HG02852 (cell line): ENCODE measurements at regions not wholly inside any gene's neighbourhood (a gene's known extent, or its start where the extent isn't known, plus 50 kb on each side); places are given as distances from the start of the nearest gene placed in this dataset.
"Not testable (repeated sequence)": the region's sequence is repeated elsewhere in the genome, so short reads cannot be mapped to it uniquely, and the experiment has no call there.

ENCODE experiments used
- ATAC-seq: cut with Tn5 transposase; IDR thresholded peaks from one replicate; pipeline ENCODE4 v1.9.1; 2021; ENCODE audit warnings: mild to moderate bottlenecking, moderate library complexity; ENCODE audit not compliant: unreplicated experiment

- no peak for ATAC-seq
Observed at GRCh38 chr5:71904852-71905251, 185.8 kb downstream of the CARTPT start.

DNA sequence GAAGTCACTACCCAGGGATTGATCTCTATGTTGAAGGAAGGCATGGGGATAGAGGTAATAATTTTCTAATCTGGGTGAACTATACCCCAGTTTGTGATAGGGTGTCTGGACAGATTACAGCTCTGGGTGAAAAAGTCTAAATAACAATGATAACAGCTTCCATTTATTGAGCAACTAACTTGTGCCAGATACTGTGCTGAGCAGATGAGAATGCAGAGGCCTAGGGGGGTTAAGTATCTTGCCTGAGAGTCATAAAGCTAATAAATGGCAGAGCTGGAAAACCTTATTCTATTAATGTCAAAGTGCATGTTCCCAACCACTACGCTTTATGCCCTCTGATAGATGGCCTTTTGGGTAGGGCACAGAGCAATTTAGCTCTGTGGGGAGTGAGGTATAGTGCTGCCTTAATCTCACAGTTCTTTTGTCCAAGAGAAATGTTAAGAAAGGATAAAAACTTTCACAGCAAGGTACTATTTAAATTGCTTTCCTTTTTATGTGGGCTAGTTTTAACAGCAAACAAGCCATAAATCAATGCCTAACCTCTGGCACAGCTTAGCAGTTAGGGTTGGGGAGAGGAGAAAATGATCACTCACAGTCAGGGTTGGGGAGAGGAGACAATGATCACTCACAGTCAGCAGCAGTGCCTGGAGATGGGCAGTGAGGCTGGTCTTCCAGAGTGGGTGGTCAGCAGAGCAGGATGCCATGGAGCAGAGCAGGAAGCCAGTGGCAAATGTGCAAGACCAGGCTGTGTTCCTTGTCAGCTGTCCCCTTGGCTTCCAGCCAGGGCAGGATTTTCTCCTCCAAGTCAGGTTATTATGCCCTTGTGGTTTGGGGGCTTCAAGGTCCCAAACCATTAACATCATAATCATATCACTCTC lies 187.0 kb downstream of the CARTPT start:
- ATAC-seq = no peak

DNA sequence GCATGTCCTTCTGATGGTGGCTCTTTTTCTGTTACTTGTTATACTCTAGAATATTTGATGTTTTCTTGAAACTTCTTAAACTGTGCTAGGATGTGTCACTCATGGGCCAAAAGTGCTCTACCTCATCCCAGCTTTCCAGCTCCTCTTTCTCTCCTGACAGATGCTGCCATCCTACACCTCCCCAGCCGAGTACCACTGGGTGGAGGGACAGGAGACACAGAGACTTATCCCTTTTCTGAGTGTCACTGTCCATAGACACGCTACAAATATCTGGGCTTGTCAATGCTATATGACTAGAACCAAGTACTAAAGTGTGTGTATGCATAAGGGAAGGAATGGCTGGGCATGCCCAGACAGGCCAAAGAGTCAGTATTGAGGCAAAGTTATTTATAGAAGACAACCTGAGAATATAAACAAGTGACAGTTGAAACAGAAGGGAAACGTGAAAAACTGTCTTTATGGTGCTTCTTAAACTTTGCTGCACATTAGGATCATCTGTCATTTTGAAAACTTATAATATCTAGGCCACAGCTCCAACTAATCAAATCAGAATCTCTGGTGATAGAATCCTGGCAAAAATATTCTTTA lies 188.0 kb downstream of the CARTPT start:
- ATAC-seq = no peak

DNA sequence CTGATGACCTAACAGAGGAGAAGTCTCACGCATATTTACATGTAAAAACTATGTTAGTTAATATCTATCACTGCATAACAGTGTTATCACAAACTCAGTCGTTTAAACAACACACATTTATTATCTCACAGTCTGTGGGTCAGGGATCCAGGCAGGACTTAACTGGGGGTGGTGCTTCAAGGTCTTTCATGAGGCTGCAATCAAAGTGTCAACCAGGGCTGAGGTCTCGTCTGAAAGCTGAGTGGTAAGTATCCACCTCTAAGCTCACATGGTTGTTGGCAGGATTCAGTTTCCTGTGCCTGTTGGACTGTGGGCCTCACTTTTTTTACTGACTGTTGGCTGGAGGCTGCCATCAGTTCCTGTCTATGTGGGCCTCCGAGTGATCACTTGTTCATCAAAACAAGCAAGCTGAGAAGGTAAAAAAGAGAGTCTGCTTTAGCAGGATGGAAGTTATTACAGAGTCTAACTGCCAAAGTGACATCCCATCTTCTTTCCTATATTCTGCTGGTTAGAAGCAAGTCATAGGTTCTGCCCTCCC lies 188.6 kb downstream of the CARTPT start:
- ATAC-seq = no peak

GRCh38 chr5:71910741-71911140 lies 191.7 kb downstream of the CARTPT start:
- no peak for ATAC-seq

DNA sequence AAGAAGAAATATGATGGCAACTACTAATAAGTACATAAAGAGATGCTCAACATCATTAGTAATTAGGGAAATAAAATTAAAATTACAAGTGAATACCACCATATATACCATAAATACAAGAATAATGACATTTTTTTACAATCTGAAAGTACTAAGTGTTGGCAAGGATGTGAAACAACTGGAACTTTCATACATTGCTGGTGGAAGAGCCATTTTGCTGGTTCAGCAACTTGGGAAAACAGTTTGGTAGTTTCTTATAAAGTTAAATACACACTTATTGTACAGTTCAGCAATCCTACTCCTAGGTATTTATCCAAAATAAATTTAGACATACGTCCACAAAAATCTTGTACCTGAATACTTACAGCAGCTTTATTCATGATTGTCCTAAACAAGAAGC lies 192.9 kb downstream of the CARTPT start:
- ATAC-seq = no peak

DNA sequence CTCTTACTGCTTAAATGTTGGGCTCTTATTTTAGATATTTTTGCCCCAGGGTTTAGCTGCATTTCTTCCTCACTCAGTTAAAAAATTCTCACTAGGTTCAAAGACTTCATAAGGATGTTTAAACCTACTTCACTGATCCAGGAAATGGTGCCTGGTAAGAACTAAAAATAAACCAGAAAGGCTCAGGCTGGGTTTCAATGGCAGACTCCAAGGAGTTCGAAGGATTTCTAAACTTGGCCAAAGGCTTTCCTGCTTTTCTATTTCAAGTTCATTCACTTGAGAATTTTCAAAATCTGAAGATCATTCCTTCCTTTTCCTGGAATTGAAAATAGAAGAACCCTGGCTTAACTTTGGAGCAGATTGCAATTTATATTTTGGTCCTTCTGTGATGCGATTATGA lies 193.0 kb upstream of the MAP1B start:
- ATAC-seq = no peak

DNA sequence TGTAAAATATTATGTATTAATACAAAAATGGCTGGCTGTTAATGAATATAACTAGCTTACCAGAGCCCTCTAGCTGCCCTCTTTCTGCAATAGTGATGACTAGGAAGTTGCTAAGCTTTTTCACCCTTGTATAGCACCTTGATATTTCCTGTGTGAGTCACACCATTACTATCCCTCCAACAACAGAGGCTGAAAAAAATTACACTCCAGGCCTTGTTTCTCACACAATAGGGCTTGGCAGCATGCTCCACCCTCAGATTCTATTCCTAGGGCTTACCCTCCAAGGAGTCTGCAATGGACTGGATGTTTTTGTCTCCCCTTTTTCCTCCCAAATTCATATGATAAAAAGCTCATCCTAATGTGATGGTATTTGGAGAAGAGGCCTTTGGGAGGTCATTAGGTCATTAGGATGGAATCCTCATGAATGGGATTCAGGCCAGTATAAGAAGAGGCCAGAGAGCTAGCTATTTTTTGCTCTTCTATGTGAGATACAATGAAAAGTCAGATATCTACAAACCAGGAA lies 184.6 kb upstream of the MAP1B start:
- ATAC-seq = no peak

DNA sequence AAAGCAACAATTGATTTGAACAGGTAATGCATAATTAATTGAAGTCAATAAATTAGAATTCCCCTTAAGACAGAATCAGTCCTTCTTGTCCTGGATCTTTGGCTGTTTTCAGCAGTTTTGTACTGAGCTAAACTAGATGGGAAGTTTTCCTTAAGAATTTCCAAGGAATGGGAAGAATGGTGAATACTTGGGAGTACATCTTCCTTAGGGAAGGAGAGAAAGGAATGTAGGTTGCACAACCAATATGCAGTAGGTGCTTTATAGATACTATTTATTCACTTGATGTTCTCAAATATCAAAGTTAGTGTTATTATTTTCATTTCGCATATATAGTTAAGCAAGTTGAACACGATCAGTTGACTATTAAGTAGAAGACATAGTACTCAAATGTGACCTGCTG lies 183.5 kb upstream of the MAP1B start:
- no peak for ATAC-seq

DNA sequence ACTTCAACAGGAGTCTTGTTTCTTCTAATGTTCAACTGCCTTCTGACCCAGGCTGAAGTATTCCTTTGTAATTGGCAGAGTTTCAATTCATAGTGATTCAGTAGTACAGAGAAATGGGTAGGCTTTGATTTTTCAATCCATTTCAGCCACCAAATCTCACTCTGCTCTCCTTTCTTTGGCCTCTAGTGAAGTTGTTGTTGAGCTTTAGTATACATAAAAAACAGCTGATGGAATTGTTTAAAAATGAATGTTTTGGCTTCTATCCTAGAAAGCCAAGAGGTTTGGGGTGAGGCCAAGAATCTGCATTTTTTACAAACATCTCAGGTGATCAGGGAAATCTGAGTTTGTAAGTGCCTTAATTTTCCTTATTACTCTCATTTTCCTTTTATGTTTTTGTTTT lies 182.9 kb upstream of the MAP1B start:
- no peak for ATAC-seq

DNA sequence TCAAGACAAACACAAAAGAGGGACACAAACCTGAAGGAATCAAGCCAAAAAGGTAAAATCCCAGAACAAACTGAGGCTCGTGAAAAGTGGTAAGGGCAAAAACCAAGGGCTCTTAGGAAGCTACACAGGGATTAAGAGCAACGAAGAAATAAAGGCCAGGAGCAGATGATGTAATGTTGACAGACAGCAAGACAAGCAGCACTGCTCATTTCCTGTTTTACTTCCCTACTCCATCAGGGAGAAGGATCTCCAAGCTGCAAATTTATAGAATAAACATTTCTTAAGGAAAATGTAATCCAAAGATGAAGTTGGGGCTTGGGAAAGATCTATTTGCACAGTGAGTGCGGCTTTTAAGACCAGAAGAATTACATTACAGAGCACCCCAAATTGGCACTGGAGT lies 182.3 kb upstream of the MAP1B start:
- no peak for ATAC-seq

GRCh38 chr5:71925608-71926091 lies 181.6 kb upstream of the MAP1B start:
- ATAC-seq = no peak

DNA sequence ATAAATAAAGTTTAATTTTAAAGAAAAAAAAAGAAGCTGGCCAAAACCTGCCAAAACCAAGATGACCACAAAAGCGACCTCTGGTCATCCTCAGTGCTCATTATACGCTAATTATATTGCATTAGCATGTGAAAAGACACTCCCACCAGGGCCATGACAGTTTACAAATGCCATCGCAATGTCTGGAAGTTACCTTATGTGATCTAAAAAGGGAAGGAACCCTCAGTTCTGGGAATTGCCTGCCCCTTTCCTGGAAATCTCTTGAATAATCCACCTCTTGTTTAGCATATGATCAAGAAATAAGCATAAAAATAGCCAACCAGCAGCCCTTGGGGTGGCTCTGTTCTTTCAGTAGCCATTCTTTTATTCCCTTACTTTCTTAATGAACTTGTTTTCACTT lies 178.3 kb upstream of the MAP1B start:
- no peak for ATAC-seq

DNA sequence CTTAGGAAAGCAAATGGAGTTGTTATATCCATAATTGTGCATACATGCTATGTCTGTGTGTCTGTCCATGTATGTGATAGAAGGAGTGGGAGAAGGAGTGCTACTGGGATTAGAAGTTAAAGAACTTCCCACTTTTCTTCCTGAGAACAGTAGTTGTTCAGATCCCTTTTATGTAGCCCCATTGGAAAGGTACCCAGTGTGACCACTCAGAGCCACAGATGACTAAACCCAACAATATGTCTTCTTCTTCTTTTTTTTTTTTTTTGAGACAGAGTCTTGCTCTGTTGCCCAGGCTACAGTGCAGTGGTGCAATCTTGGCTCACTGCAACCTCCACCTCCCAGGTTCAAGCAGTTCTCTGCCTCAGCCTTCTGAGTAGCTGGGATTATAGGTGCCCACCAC lies 176.7 kb upstream of the MAP1B start:
- not testable (repeated sequence) for ATAC-seq

- ATAC-seq = no peak
Observed at GRCh38 chr5:71932131-71932654, 175.1 kb upstream of the MAP1B start.

DNA sequence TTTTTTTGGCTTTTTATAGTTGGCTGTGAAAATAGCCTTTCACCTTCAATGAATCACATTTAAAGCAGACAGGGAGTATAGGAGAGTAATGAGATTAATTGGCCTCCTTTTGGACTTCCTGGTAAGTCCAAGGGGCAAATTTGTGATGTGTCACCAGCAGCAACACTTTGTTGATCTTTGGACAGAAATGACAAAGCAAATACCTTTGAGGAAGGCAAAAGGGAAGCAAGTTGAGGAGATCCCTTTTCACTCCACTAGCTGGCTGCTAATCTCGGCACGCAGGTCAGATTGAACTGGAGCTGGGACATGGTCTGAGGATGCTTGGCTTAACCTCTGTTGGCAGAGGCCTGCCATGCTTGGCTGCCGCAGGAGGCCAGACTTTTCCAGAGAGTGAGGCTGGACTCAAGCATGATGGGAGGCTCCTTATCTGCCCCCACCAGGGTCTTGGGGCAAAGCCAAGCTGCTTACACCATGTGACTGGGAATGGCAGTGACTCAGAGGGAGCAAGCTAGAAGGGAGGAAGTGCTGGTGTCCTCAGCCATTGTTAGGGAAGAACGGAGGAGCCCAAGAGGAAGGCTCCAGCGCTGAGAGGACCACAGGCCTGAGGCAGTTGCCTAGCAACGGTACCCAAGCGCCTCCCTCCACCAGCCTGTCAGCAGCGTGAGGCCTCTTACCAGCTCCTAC lies 174.5 kb upstream of the MAP1B start:
- ATAC-seq = no peak

DNA sequence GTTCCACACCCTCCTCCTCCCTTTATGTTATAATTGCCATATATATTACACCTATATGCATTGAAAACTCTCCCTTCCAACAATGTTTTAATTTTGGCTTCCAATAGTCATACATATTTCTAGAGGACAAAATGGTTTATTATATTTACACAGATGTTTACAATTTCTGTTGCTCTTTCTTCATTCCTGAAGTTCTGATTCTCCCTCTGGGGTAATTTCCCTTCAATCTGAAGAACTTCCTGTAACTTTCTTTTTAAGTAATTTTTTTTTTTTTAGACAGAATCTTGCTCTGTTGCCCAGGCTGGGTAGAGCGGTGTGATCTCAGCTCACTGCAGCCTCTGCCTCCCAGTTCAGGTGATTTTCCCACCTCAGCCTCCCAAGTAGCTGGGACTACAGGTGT lies 173.0 kb upstream of the MAP1B start:
- no peak for ATAC-seq

DNA sequence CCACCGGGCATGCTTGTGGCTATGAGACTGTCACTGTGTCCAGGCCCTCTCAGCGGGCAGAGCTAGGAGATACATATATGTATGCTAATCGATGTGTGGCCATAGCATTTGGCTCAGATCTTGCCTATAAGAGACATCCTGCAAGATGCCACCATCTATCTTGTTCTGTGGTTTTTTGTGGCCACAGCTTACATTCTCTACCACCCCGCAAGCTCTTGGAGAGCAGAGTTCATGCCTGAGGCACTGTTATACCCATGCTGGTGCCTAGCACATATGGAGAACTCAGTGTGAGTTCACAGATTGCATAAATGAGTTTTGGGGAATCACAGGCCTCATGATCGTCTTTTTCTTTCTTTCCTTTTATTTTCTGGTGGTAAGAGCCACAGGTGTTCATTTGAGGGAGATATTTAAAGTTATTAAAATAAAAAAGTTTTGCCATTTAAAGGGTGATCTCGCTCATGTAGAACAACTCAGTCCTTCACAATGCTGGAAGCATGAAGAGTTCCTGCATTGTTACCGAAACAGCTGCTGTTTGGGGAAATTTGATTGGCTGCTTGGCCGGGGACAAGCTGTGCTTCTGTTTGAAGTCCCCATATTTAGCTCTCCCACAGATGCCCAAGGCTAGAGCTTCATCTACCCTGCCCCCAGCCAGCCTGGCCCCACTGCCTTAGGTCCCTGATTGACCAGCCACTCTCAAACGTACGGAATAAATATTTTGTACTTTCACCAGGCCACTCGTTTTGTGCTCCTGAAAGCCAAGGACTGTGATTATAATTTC lies 169.2 kb upstream of the MAP1B start:
- no peak for ATAC-seq

DNA sequence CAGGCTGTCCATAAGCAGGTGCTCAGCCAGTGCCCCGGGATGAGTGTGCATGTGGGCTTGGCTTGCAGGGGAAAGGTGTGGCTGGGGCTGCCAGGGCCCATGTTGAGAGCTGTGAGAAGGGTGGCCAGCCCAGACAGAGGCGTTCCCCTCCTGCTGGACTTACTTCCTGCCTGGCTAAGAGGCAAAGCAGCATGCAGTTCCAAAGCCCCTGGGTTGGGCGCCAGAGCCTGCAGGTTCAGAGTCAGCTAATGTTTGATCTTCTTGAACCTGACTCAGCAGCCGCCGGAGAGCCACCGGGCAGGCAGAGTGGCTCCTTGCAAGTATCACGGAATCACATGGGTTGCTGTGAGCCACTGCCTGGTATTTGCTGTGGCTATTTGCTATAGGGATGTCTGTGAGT lies 168.4 kb upstream of the MAP1B start:
- ATAC-seq = no peak

- no peak for ATAC-seq
Observed at GRCh38 chr5:71939452-71940230, 167.6 kb upstream of the MAP1B start.
